Renal cortex interstitium (tissue), 11 donors: ENCODE measurements at regions not wholly inside any gene's neighbourhood (a gene's known extent, or its start where the extent isn't known, plus 50 kb on each side); places are given as distances from the start of the nearest gene placed in this dataset.
A peak's percentile ranks its signal among the peaks of the same experiment; 100 is the strongest.

Experiments
- DNase-seq, 11 donors: peaks; one replicate each; pipeline ENCODE4 v3.0.0-alpha.2; 2013; ENCODE audit warnings: low read depth in 9 of 11, low spot score in 4 of 11; ENCODE audit errors: extremely low read depth in 1 of 11

GRCh38 chr21:38037416-38037815 lies 121.2 kb upstream of the KCNJ6 start:
- no peak for DNase-seq

GRCh38 chr21:38039369-38039768 lies 123.1 kb upstream of the KCNJ6 start:
- no peak for DNase-seq

- no peak for DNase-seq
Observed at GRCh38 chr21:38039841-38040240, 123.6 kb upstream of the KCNJ6 start.

- DNase-seq = no peak
Observed at GRCh38 chr21:38041493-38041892, 125.2 kb upstream of the KCNJ6 start.

- DNase-seq = no peak
Observed at GRCh38 chr21:38042246-38042645, 126.0 kb upstream of the KCNJ6 start.

GRCh38 chr21:38048167-38048566 lies 131.9 kb upstream of the KCNJ6 start:
- no peak for DNase-seq

GRCh38 chr21:38054334-38054733 lies 138.1 kb upstream of the KCNJ6 start:
- no peak for DNase-seq

GRCh38 chr21:38056481-38056880 lies 140.2 kb upstream of the KCNJ6 start:
- no peak for DNase-seq

- DNase-seq = no peak
Observed at GRCh38 chr21:38057626-38058025, 141.4 kb upstream of the KCNJ6 start.

- DNase-seq = no peak
Observed at GRCh38 chr21:38060533-38060932, 144.3 kb upstream of the KCNJ6 start.

GRCh38 chr21:38067086-38067739 lies 151.0 kb upstream of the KCNJ6 start:
- DNase-seq = no peak

GRCh38 chr21:38072489-38072888 lies 156.2 kb upstream of the KCNJ6 start:
- no peak for DNase-seq

GRCh38 chr21:38075833-38076587 lies 159.8 kb upstream of the KCNJ6 start:
- peak in 8 of 11 donors; percentile 40 to 75 (median 57) for DNase-seq

- DNase-seq = peak in 1 of 11 donors; percentile 24
Observed at GRCh38 chr21:38077569-38077968, 161.3 kb upstream of the KCNJ6 start.

- no peak for DNase-seq
Observed at GRCh38 chr21:38080888-38081287, 164.6 kb upstream of the KCNJ6 start.

- no peak for DNase-seq
Observed at GRCh38 chr21:38081708-38082107, 165.5 kb upstream of the KCNJ6 start.

- DNase-seq = no peak
Observed at GRCh38 chr21:38082936-38083485, 166.8 kb upstream of the KCNJ6 start.

GRCh38 chr21:38083535-38083934 lies 167.3 kb upstream of the KCNJ6 start:
- DNase-seq = no peak

- no peak for DNase-seq
Observed at GRCh38 chr21:38086580-38086979, 170.2 kb upstream of the KCNJ15 start.

GRCh38 chr21:38088916-38089762 lies 167.7 kb upstream of the KCNJ15 start:
- DNase-seq = no peak
